OCI-LY3 (cell line): ENCODE measurements at regions not wholly inside any gene's neighbourhood (a gene's known extent, or its start where the extent isn't known, plus 50 kb on each side); places are given as distances from the start of the nearest gene placed in this dataset.

Experiments
- CTCF ChIP-seq: fragments of 200-600, 300-600 bp; sonication (generic); IDR thresholded peaks from 2 replicates; pipeline ENCODE4 v1.5.1; 2014; ENCODE audit warnings: antibody characterized with exemption, low read length, low read depth
- EZH2phosphoT487 ChIP-seq: fragments of 200-600 bp; shearing (Covaris generic); IDR thresholded peaks from 2 replicates; pipeline ENCODE4 v1.6.1; 2018; ENCODE audit warnings: antibody characterized with exemption, mixed run types, low read depth

GRCh38 chr11:33532257-33532656, 168.4 kb downstream of the C11orf91 start:
- TF ChIP-seq CTCF (no peak), EZH2phosphoT487 (no peak)
